Gastrocnemius medialis (tissue), 4 donors: ENCODE measurements at regions not wholly inside any gene's neighbourhood (a gene's known extent, or its start where the extent isn't known, plus 50 kb on each side); places are given as distances from the start of the nearest gene placed in this dataset.

Source experiments
- ATAC-seq, 2 donors: fragments of 150-250 bp; one replicate each; pipeline ENCODE4 v1.9.1; 2016
- DNase-seq, 2 donors: peaks; one replicate each; pipeline ENCODE4 v3.0.0-alpha.2; 2019
- H3K27ac ChIP-seq, 4 donors: fragments of 200-600 bp; sonication (generic); 1 replicate in 1 of 4; 2 replicates in 3 of 4; pipeline ENCODE4 v1.5.1; 2016 to 2018; ENCODE audit warnings: mild to moderate bottlenecking in 2 of 4, moderate library complexity in 1 of 4
- H3K27me3 ChIP-seq, 3 donors: fragments of 200-600 bp; sonication (generic) in 2 of 3; 1 replicate in 1 of 3; 2 replicates in 2 of 3; pipeline versions ENCODE4 v1.5.1 to v1.6.0; 2016 to 2019; ENCODE audit warnings: mild to moderate bottlenecking in 1 of 3, moderate library complexity in 1 of 3
- H3K36me3 ChIP-seq, 2 donors: fragments of 200-600 bp; sonication (generic) in 1 of 2; one replicate each; pipeline ENCODE4 v1.5.1; 2017 to 2018
- H3K4me1 ChIP-seq, 2 donors: fragments of 200-600 bp; sonication (generic) in 1 of 2; one replicate each; pipeline ENCODE4 v1.5.1; 2016 to 2017; ENCODE audit warnings: mild to moderate bottlenecking in 2 of 2
- H3K4me3 ChIP-seq, 4 donors: fragments of 200-600 bp; sonication (generic) in 3 of 4; 1 replicate in 1 of 4; 2 replicates in 3 of 4; pipeline ENCODE4 v1.5.1; 2016 to 2019; ENCODE audit warnings: mild to moderate bottlenecking in 2 of 4
- H3K9me3 ChIP-seq, 3 donors: fragments of 200-600 bp; sonication (generic) in 2 of 3; 1 replicate in 1 of 3; 2 replicates in 2 of 3; pipeline ENCODE4 v1.5.1; 2016 to 2019
- POLR2A ChIP-seq, 2 donors: fragments of 450-650 bp; IDR thresholded peaks; one replicate each; pipeline ENCODE4 v1.6.1; 2017; ENCODE audit warnings: antibody characterized with exemption in 2 of 2, mild to moderate bottlenecking in 2 of 2, moderate library complexity in 2 of 2
- in situ Hi-C, 4 donors: fragments of 200-750 bp; cut with MboI; loops; one replicate each; pipeline versions ENCODE4 v1.15.0 to v1.8.0; 2017; ENCODE audit warnings: low sequenced_read_pairs in 4 of 4
- intact Hi-C: fragments of 100-400 bp; cut with DNase I; formaldehyde crosslinking; loops from one replicate; pipeline ENCODE4 v1.15.1; 2023; ENCODE audit warnings: low total_unique reads
- TF ChIP-seq, protein P1 (sequence below), 5 experiments: fragments of 450-650 bp in 3 of 5; fragments of 200-600 bp in 2 of 5; sonication (generic) in 2 of 5; IDR thresholded peaks in 4 of 5; conservative IDR thresholded peaks in 1 of 5; 1 replicate in 4 of 5; 2 replicates in 1 of 5; pipeline ENCODE4 v1.5.1; 2016 to 2019; ENCODE audit warnings: antibody characterized with exemption in 5 of 5, mild to moderate bottlenecking in 3 of 5, moderate library complexity in 3 of 5

DNA sequence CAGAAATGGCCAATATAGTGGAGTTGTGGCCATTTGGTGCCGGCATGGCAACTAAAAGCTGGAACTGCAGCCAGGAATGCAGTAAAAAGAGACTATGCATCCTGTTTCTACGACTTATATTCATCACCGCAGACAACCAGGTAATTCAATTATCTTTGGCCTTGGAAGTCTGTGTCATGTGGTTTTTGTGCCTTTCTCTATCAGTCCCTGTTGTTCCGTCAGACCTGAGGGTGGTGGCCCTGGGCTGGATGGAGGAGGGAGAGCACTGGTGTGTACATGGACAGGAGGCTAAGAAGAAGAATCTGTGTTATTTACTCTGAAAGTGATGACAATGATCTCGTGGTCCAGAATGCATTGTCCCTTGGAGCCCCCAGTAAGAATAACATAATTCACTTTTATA, 852.6 kb downstream of the VRK1 start:
- no peaks in the 10 kb centered on the region for H3K36me3 ChIP-seq
- TF ChIP-seq, protein P1, sequence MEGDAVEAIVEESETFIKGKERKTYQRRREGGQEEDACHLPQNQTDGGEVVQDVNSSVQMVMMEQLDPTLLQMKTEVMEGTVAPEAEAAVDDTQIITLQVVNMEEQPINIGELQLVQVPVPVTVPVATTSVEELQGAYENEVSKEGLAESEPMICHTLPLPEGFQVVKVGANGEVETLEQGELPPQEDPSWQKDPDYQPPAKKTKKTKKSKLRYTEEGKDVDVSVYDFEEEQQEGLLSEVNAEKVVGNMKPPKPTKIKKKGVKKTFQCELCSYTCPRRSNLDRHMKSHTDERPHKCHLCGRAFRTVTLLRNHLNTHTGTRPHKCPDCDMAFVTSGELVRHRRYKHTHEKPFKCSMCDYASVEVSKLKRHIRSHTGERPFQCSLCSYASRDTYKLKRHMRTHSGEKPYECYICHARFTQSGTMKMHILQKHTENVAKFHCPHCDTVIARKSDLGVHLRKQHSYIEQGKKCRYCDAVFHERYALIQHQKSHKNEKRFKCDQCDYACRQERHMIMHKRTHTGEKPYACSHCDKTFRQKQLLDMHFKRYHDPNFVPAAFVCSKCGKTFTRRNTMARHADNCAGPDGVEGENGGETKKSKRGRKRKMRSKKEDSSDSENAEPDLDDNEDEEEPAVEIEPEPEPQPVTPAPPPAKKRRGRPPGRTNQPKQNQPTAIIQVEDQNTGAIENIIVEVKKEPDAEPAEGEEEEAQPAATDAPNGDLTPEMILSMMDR (IDR thresholded peaks at IDR 0.05 in 4 of 5, conservative IDR thresholded peaks at IDR 0.05 in 1 of 5) = no peak
- TF ChIP-seq POLR2A (IDR thresholded peaks at IDR 0.05) = no peak
- ATAC-seq (no peak), DNase-seq (no peak)
- H3K9me3 ChIP-seq = no peaks in the 10 kb centered on the region
- H3K27ac ChIP-seq = no peak overlapping the region
- H3K27me3 ChIP-seq = no peaks in the 10 kb centered on the region
- intact Hi-C loops (no loop called here), in situ Hi-C loops (no loop called here)
- H3K4me3 ChIP-seq = no peak overlapping the region
- no peaks in the 10 kb centered on the region for H3K4me1 ChIP-seq

DNA sequence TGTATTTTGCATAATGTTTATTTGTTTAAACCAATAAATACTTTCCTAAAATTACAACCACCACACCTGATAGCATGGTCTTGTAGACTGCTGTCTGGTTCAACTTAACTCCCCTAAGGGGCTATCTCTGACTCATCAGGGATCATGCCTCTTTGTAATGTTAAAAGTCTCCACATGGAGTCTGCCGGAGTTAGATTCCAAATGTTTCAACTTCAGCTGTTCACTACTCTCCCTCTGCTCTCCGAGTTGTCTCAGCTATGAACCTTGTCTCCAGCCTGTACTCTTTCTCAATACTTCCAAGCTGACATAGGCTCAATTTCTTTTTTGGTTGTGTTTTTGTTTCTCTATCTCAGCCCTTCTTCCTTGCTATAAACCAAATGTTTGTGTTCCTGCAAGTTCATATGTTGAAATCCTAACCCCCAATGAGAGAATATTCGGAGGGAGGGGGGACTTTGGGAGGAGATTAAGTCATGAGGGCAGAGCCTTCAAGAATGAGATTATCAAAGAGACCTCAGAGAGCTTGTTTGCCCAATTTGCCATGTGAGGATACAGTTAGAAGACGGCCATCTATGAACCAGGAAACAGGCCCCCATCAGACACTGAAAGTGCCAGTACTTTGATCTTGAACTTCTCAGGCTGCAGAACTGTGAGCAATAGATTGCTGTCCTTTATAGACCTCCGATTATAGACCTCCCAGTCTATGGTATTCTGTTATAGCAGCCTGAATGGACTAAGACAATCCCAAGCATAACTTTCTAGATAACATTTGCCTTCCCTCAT, 858.2 kb downstream of the VRK1 start:
- no peaks in the 10 kb centered on the region for H3K36me3 ChIP-seq
- DNase-seq (no peak), ATAC-seq (peak; percentile 33 to 54)
- in situ Hi-C loops = no loop called here
- intact Hi-C loops = no loop called here
- H3K27me3 ChIP-seq = no peaks in the 10 kb centered on the region
- no peak overlapping the region for H3K27ac ChIP-seq
- no peaks in the 10 kb centered on the region for H3K9me3 ChIP-seq
- H3K4me1 ChIP-seq = no peaks in the 10 kb centered on the region
- TF ChIP-seq, protein P1 (IDR thresholded peaks at IDR 0.05 in 4 of 5, conservative IDR thresholded peaks at IDR 0.05 in 1 of 5) = no peak
- TF ChIP-seq POLR2A (IDR thresholded peaks at IDR 0.05) = no peak
- H3K4me3 ChIP-seq = no peak overlapping the region

DNA sequence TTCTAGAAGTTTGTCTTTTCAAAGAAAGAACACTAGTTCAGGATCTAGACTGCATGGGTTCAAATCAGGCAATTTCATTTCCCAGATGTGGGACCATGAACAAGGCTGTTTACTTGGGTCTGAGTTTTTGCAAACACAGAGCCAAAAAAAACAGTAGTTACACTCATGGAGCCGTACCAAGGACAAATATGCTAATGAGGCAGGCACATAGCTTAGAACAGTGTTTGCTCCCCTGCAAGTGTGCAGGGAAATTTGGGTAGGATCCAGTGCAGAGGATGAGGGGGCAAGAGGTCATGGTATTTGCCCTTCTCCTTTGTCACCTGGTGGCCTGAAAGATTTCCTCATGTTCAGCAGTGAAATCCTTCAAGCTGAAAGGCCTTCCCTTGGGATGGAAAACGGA, 860.4 kb downstream of the VRK1 start:
- no peak overlapping the region for H3K4me3 ChIP-seq
- in situ Hi-C loops (no loop called here), intact Hi-C loops (no loop called here)
- TF ChIP-seq, protein P1 (IDR thresholded peaks at IDR 0.05 in 4 of 5, conservative IDR thresholded peaks at IDR 0.05 in 1 of 5) = no peak
- no peak for TF ChIP-seq POLR2A (IDR thresholded peaks at IDR 0.05)
- no peak for DNase-seq
- no peaks in the 10 kb centered on the region for H3K4me1 ChIP-seq
- ATAC-seq = no peak
- no peak overlapping the region for H3K27ac ChIP-seq
- H3K27me3 ChIP-seq = no peaks in the 10 kb centered on the region
- no peaks in the 10 kb centered on the region for H3K36me3 ChIP-seq
- H3K9me3 ChIP-seq = no peaks in the 10 kb centered on the region

DNA sequence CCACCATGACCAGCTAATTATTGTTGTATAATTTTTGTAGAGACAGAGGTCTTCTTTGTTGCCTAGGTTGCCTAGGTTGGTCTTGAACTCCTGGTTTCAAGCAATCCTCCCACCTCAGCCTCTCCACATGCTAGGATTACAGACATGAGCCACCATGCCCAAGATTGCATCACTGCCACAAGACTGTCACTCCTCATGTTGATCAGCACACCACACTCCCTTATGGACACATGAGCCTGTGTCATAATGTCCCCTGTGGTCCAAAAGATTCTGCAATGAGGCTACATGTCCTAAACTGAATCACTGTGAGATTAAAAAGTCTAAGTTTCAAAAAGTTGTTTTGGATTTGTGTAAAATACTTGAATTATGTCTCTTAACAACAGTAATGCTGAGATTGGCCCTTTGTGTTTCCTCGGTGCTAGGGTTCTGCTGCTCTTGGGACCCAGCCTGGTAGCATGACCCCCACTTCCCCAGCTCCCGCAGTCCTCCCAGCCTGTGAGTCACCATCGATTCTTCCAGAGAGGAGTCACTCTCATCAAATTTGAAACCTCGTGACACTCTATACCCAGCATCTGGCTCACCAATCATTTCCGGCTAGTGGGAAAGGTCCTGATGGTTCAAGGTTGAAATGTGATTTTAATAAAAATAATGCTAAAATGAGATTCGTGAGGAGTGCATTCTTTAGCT, 890.9 kb downstream of the VRK1 start:
- Histone ChIP-seq H3K27me3 (no peaks in the 10 kb centered on the region), H3K27ac (no peak overlapping the region), H3K36me3 (no peaks in the 10 kb centered on the region), H3K9me3 (no peaks in the 10 kb centered on the region), H3K4me1 (no peaks in the 10 kb centered on the region), H3K4me3 (no peak overlapping the region)
- no peak for DNase-seq
- in situ Hi-C loops (no loop called here), intact Hi-C loops (no loop called here)
- peak in 1 of 2 donors; percentile 45 for ATAC-seq
- TF ChIP-seq, protein P1 (IDR thresholded peaks at IDR 0.05 in 4 of 5, conservative IDR thresholded peaks at IDR 0.05 in 1 of 5) = no peak
- TF ChIP-seq POLR2A (IDR thresholded peaks at IDR 0.05) = no peak
